ENCODE measurements at regions not wholly inside any gene's neighbourhood (a gene's known extent, or its start where the extent isn't known, plus 50 kb on each side); places are given as distances from the start of the nearest gene placed in this dataset.

GRCh38 chr6:170174124-170174770 lies 116.6 kb downstream of the DLL1 start:
- peaks cover 0 to 14% (median 0%) of the 10 kb centered on the region in 11 donors for H3K9me3 Mint-ChIP-seq
- H3K4me3 Mint-ChIP-seq, result no peak overlapping the region
- intact Hi-C loops (cut with micrococcal nuclease), result no loop called here
- H3K9me3 ChIP-seq (ENCODE audit: control insufficient read depth in 2 of 3, low read length in 3 of 3), result no peaks in the 10 kb centered on the region
- H3K27ac ChIP-seq (ENCODE audit: low read depth, low read length), result no peak overlapping the region
- DNase-seq (no peak), ATAC-seq (no peak)
- peak overlapping the region in 2 of 9 donors; percentile 60 to 69 for H3K27ac Mint-ChIP-seq
- H3K36me3 Mint-ChIP-seq, result peaks cover 0 to 2% (median 0%) of the 10 kb centered on the region in 5 donors
- no peak overlapping the region for H3K4me3 ChIP-seq (ENCODE audit: low read length)
- peaks cover 0 to 10% (median 0%) of the 10 kb centered on the region in 5 donors for H3K27me3 Mint-ChIP-seq
- CTCF ChIA-PET, result interaction anchor here (0.7 kb wide), 1 partner anchor 361 kb away, joined by 5 read pairs; no protein-coding TSS in a partner anchor
- no peaks in the 10 kb centered on the region for H3K27me3 ChIP-seq (ENCODE audit: control insufficient read depth in 2 of 2, insufficient read depth in 2 of 2, low read length in 2 of 2)
- no peaks in the 10 kb centered on the region for H3K4me1 ChIP-seq (ENCODE audit: control insufficient read depth in 2 of 2, insufficient read depth in 2 of 2, low read length in 2 of 2)
- no peaks in the 10 kb centered on the region for H3K36me3 ChIP-seq (ENCODE audit: control insufficient read depth in 2 of 3, insufficient read depth in 3 of 3, low read length in 3 of 3)
- peaks cover 0 to 3% (median 0%) of the 10 kb centered on the region in 7 donors for H3K4me1 Mint-ChIP-seq
- POLR2A ChIA-PET, result no interaction called here

- DNase-seq, result peak in 1 of 9 donors; percentile 14
- Mint-ChIP-seq H3K36me3 (peaks cover 0 to 2% (median 0%) of the 10 kb centered on the region in 5 donors), H3K9me3 (peaks cover 0 to 15% (median 0%) of the 10 kb centered on the region in 11 donors), H3K4me1 (peaks cover 0 to 3% (median 0%) of the 10 kb centered on the region in 7 donors), H3K27ac (peak overlapping the region in 1 of 9 donors; percentile 60), H3K27me3 (peaks cover 0 to 11% (median under 1%) of the 10 kb centered on the region in 5 donors), H3K4me3 (no peak overlapping the region)
- ChIA-PET CTCF (interaction anchor here (0.7 kb wide), 1 partner anchor 362 kb away, joined by 5 read pairs; no protein-coding TSS in a partner anchor), POLR2A (no interaction called here)
- no peaks in the 10 kb centered on the region for H3K4me1 ChIP-seq (ENCODE audit: control insufficient read depth in 2 of 2, insufficient read depth in 2 of 2, low read length in 2 of 2)
- H3K27me3 ChIP-seq (ENCODE audit: control insufficient read depth in 2 of 2, insufficient read depth in 2 of 2, low read length in 2 of 2), result no peaks in the 10 kb centered on the region
- H3K4me3 ChIP-seq (ENCODE audit: low read length), result no peak overlapping the region
- intact Hi-C loops (cut with micrococcal nuclease), result no loop called here
- no peak for ATAC-seq
- no peak overlapping the region for H3K27ac ChIP-seq (ENCODE audit: low read depth, low read length)
- no peaks in the 10 kb centered on the region for H3K36me3 ChIP-seq (ENCODE audit: control insufficient read depth in 2 of 3, insufficient read depth in 3 of 3, low read length in 3 of 3)
- no peaks in the 10 kb centered on the region for H3K9me3 ChIP-seq (ENCODE audit: control insufficient read depth in 2 of 3, low read length in 3 of 3)
Measured at GRCh38 chr6:170173335-170173881, 117.5 kb downstream of the DLL1 start.

- CTCF ChIA-PET, result no interaction called here
- POLR2A ChIA-PET, result no interaction called here
- Mint-ChIP-seq H3K4me1 (peaks cover 0 to 3% (median 0%) of the 10 kb centered on the region in 7 donors), H3K27me3 (peaks cover 0 to 14% (median 4%) of the 10 kb centered on the region in 5 donors), H3K9me3 (peaks cover 0 to 19% (median 0%) of the 10 kb centered on the region in 11 donors), H3K27ac (no peak overlapping the region), H3K4me3 (no peak overlapping the region), H3K36me3 (peaks cover 0 to 4% (median 0%) of the 10 kb centered on the region in 5 donors)
- peak in 1 of 9 donors; percentile 10 for DNase-seq
- no peak for ATAC-seq
- H3K27me3 ChIP-seq (ENCODE audit: control insufficient read depth in 2 of 2, insufficient read depth in 2 of 2, low read length in 2 of 2), result no peaks in the 10 kb centered on the region
- no peaks in the 10 kb centered on the region for H3K4me1 ChIP-seq (ENCODE audit: control insufficient read depth in 2 of 2, insufficient read depth in 2 of 2, low read length in 2 of 2)
- no peaks in the 10 kb centered on the region for H3K36me3 ChIP-seq (ENCODE audit: control insufficient read depth in 2 of 3, insufficient read depth in 3 of 3, low read length in 3 of 3)
- no peaks in the 10 kb centered on the region for H3K9me3 ChIP-seq (ENCODE audit: control insufficient read depth in 2 of 3, low read length in 3 of 3)
- no peak overlapping the region for H3K27ac ChIP-seq (ENCODE audit: low read depth, low read length)
- intact Hi-C loops (cut with micrococcal nuclease), result no loop called here
- H3K4me3 ChIP-seq (ENCODE audit: low read length), result no peak overlapping the region
Measured at GRCh38 chr6:170172825-170173256, 118.0 kb downstream of the DLL1 start.

- ChIA-PET CTCF (no interaction called here), POLR2A (no interaction called here)
- Histone ChIP-seq H3K27me3 (ENCODE audit: control insufficient read depth in 2 of 2, insufficient read depth in 2 of 2, low read length in 2 of 2) (no peaks in the 10 kb centered on the region), H3K4me3 (ENCODE audit: low read length) (no peak overlapping the region), H3K4me1 (ENCODE audit: control insufficient read depth in 2 of 2, insufficient read depth in 2 of 2, low read length in 2 of 2) (no peaks in the 10 kb centered on the region), H3K27ac (ENCODE audit: low read depth, low read length) (no peak overlapping the region), H3K9me3 (ENCODE audit: control insufficient read depth in 2 of 3, low read length in 3 of 3) (no peaks in the 10 kb centered on the region), H3K36me3 (ENCODE audit: control insufficient read depth in 2 of 3, insufficient read depth in 3 of 3, low read length in 3 of 3) (no peaks in the 10 kb centered on the region)
- intact Hi-C loops (cut with micrococcal nuclease), result no loop called here
- H3K4me1 Mint-ChIP-seq, result peaks cover 0 to 3% (median 0%) of the 10 kb centered on the region in 7 donors
- H3K27ac Mint-ChIP-seq, result no peak overlapping the region
- peak in 1 of 9 donors; percentile 2 for DNase-seq
- ATAC-seq, result no peak
- H3K36me3 Mint-ChIP-seq, result peaks cover 0 to 4% (median 0%) of the 10 kb centered on the region in 5 donors
- no peak overlapping the region for H3K4me3 Mint-ChIP-seq
- peaks cover 0 to 19% (median 0%) of the 10 kb centered on the region in 11 donors for H3K9me3 Mint-ChIP-seq
- H3K27me3 Mint-ChIP-seq, result peaks cover 0 to 14% (median 4%) of the 10 kb centered on the region in 5 donors
Measured at GRCh38 chr6:170172392-170172791, 118.5 kb downstream of the DLL1 start.

GRCh38 chr6:170167657-170168159 lies 123.2 kb downstream of the DLL1 start:
- H3K4me3 Mint-ChIP-seq, result no peak overlapping the region
- H3K27me3 Mint-ChIP-seq, result peaks cover 0 to 17% (median 4%) of the 10 kb centered on the region in 5 donors
- Histone ChIP-seq H3K27me3 (ENCODE audit: control insufficient read depth in 2 of 2, insufficient read depth in 2 of 2, low read length in 2 of 2) (no peaks in the 10 kb centered on the region), H3K36me3 (ENCODE audit: control insufficient read depth in 2 of 3, insufficient read depth in 3 of 3, low read length in 3 of 3) (no peaks in the 10 kb centered on the region), H3K4me1 (ENCODE audit: control insufficient read depth in 2 of 2, insufficient read depth in 2 of 2, low read length in 2 of 2) (no peaks in the 10 kb centered on the region), H3K9me3 (ENCODE audit: control insufficient read depth in 2 of 3, low read length in 3 of 3) (no peaks in the 10 kb centered on the region), H3K27ac (ENCODE audit: low read depth, low read length) (no peak overlapping the region), H3K4me3 (ENCODE audit: low read length) (no peak overlapping the region)
- ATAC-seq (no peak), DNase-seq (no peak)
- H3K27ac Mint-ChIP-seq, result peak overlapping the region in 1 of 9 donors; percentile 57
- POLR2A ChIA-PET, result no interaction called here
- intact Hi-C loops (cut with micrococcal nuclease), result no loop called here
- peaks cover 0 to 23% (median 0%) of the 10 kb centered on the region in 11 donors for H3K9me3 Mint-ChIP-seq
- peaks cover 0 to 2% (median 0%) of the 10 kb centered on the region in 5 donors for H3K36me3 Mint-ChIP-seq
- CTCF ChIA-PET, result no interaction called here
- H3K4me1 Mint-ChIP-seq, result peaks cover 0 to 7% (median 4%) of the 10 kb centered on the region in 7 donors

- H3K9me3 Mint-ChIP-seq, result peaks cover 0 to 18% (median 0%) of the 10 kb centered on the region in 11 donors
- H3K36me3 ChIP-seq (ENCODE audit: control insufficient read depth in 2 of 3, insufficient read depth in 3 of 3, low read length in 3 of 3), result no peaks in the 10 kb centered on the region
- no peak overlapping the region for H3K4me3 Mint-ChIP-seq
- peaks cover 0 to 8% (median 4%) of the 10 kb centered on the region in 7 donors for H3K4me1 Mint-ChIP-seq
- peaks cover 0 to 2% (median 0%) of the 10 kb centered on the region in 5 donors for H3K36me3 Mint-ChIP-seq
- H3K27me3 Mint-ChIP-seq, result peaks cover 0 to 17% (median 4%) of the 10 kb centered on the region in 5 donors
- no peaks in the 10 kb centered on the region for H3K27me3 ChIP-seq (ENCODE audit: control insufficient read depth in 2 of 2, insufficient read depth in 2 of 2, low read length in 2 of 2)
- no peak overlapping the region for H3K27ac ChIP-seq (ENCODE audit: low read depth, low read length)
- no peaks in the 10 kb centered on the region for H3K4me1 ChIP-seq (ENCODE audit: control insufficient read depth in 2 of 2, insufficient read depth in 2 of 2, low read length in 2 of 2)
- H3K4me3 ChIP-seq (ENCODE audit: low read length), result no peak overlapping the region
- intact Hi-C loops (cut with micrococcal nuclease), result no loop called here
- H3K9me3 ChIP-seq (ENCODE audit: control insufficient read depth in 2 of 3, low read length in 3 of 3), result no peaks in the 10 kb centered on the region
- POLR2A ChIA-PET, result no interaction called here
- ATAC-seq (no peak), DNase-seq (no peak)
- CTCF ChIA-PET, result no interaction called here
- no peak overlapping the region for H3K27ac Mint-ChIP-seq
Measured at GRCh38 chr6:170166511-170167122, 124.3 kb downstream of the DLL1 start.

Data from naive thymus-derived CD4-positive, alpha-beta T cell (primary cell).